Neural progenitor cell (in vitro differentiated cells): ENCODE measurements at regions not wholly inside any gene's neighbourhood (a gene's known extent, or its start where the extent isn't known, plus 50 kb on each side); places are given as distances from the start of the nearest gene placed in this dataset.

ENCODE experiments used
- DNase-seq: peaks from one replicate; pipeline ENCODE4 v3.0.0-alpha.2; 2016; ENCODE audit warnings: low spot score
- H2AFZ ChIP-seq: fragments of 200-600 bp; sonication (generic); replicated peaks from 2 replicates; pipeline ENCODE4 v1.6.1; 2016; ENCODE audit warnings: antibody characterized with exemption
- H3F3A ChIP-seq: fragments of 200-600 bp; sonication (generic); 2 replicates; pipeline ENCODE4 v1.6.1; 2016; ENCODE audit warnings: antibody characterized with exemption, low read depth
- H3K27ac ChIP-seq: fragments of 200-600 bp; sonication (generic); 2 replicates; pipeline ENCODE4 v1.5.1; 2016; ENCODE audit warnings: mild to moderate bottlenecking
- H3K27me3 ChIP-seq: fragments of 200-600 bp; sonication (generic); 2 replicates; pipeline ENCODE4 v1.6.1; 2016; ENCODE audit warnings: mild to moderate bottlenecking, moderate library complexity
- H3K36me3 ChIP-seq: fragments of 200-600 bp; sonication (generic); 2 replicates; pipeline ENCODE4 v1.5.1; 2016
- H3K4me1 ChIP-seq: fragments of 200-600 bp; sonication (generic); 2 replicates; pipeline ENCODE4 v1.6.1; 2016; ENCODE audit warnings: mixed run types
- H3K4me2 ChIP-seq: fragments of 200-600 bp; sonication (generic); 2 replicates; pipeline ENCODE4 v1.6.1; 2016
- H3K4me3 ChIP-seq: fragments of 200-600 bp; sonication (generic); 2 replicates; pipeline ENCODE4 v1.5.1; 2016
- H3K79me2 ChIP-seq: fragments of 200-600 bp; sonication (generic); 2 replicates; pipeline ENCODE4 v1.6.1; 2016; ENCODE audit warnings: low read depth
- H3K9ac ChIP-seq: fragments of 200-600 bp; sonication (generic); 2 replicates; pipeline ENCODE4 v1.6.1; 2016
- H3K9me3 ChIP-seq: fragments of 200-600 bp; sonication (generic); 2 replicates; pipeline ENCODE4 v1.5.1; 2016; ENCODE audit warnings: low read depth
- H4K20me1 ChIP-seq: fragments of 200-600 bp; sonication (generic); 2 replicates; pipeline ENCODE4 v1.6.1; 2016; ENCODE audit warnings: low read depth
- H3K27ac Mint-ChIP-seq: 3 replicates; pipeline ENCODE4 v1.8.0; 2021; ENCODE audit warnings: mixed read lengths
- H3K27me3 Mint-ChIP-seq: 2 replicates; pipeline ENCODE4 v1.8.0; 2022; ENCODE audit warnings: low read depth, mild to moderate bottlenecking, inconsistent platforms, moderate library complexity, mixed read lengths; ENCODE audit not compliant: insufficient read depth
- H3K36me3 Mint-ChIP-seq: 3 replicates; pipeline ENCODE4 v1.8.0; 2021; ENCODE audit warnings: mixed read lengths
- H3K4me1 Mint-ChIP-seq: 3 replicates; pipeline ENCODE4 v1.8.0; 2021; ENCODE audit warnings: mixed read lengths
- H3K4me3 Mint-ChIP-seq: 3 replicates; pipeline ENCODE4 v1.8.0; 2021; ENCODE audit warnings: mild to moderate bottlenecking, moderate library complexity, mixed read lengths
- H3K9me3 Mint-ChIP-seq: 3 replicates; pipeline ENCODE4 v1.8.0; 2020; ENCODE audit warnings: mixed read lengths
- EZH2 ChIP-seq: fragments of 200-600 bp; sonication (generic); IDR thresholded peaks from 2 replicates; pipeline ENCODE4 v1.6.1; 2017; ENCODE audit warnings: antibody characterized with exemption, mild to moderate bottlenecking, moderate library complexity
- EZH2phosphoT487 ChIP-seq: fragments of 200-600 bp; sonication (generic); IDR thresholded peaks from 2 replicates; pipeline ENCODE4 v1.6.1; 2017; ENCODE audit warnings: antibody characterized with exemption
- TF ChIP-seq, protein P1 (sequence below): fragments of 200-600 bp; sonication (generic); IDR thresholded peaks from 2 replicates; pipeline ENCODE4 v1.5.1; 2017; ENCODE audit warnings: antibody characterized with exemption, mild to moderate bottlenecking

DNA sequence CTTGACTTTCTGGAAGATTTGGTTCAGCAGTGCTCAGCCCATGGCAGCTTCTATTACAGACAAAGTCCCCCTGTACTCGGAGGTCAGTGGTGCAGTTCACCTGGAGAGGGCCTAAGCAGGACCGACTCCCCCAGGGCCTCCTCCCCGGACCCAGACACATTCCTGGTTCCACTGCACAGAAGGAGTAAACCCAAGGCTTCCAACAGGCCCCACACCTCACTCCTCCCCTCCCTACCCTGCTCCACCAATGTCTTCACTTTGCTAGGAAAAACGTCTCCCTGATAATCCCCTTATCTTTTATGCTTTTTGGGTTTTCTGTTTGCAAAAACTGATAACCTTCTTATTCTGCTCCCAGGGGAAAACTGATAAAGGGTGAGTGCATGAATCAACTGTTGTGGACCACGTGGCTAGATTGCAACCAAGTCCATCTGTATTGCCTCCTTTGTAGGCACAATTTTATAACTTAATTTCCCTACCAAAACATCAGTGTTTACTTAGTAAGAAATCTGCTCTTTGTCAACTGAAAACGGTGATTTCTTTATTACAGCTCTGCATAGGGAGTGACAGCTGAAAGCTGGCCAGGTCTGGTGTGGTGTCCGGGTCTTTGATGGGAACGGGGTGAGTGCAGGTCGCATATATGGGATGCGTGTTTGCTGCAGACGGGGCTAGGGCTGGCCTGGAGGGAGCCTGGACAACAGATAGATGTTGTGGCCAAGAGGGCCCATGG is 202.5 kb downstream of the GLI2 start:
- Mint-ChIP-seq H3K9me3 (no peaks in the 10 kb centered on the region), H3K4me1 (peaks cover 80% of the 10 kb centered on the region)

GRCh38 chr2:120939595-120940318 is 204.1 kb downstream of the GLI2 start:
- no peak overlapping the region for H3K27ac Mint-ChIP-seq
- H3K79me2 ChIP-seq: peaks cover 10% of the 10 kb centered on the region
- H3K9me3 Mint-ChIP-seq: no peaks in the 10 kb centered on the region
- peaks cover 89% of the 10 kb centered on the region for H4K20me1 ChIP-seq
- H3K27ac ChIP-seq: no peak overlapping the region
- no peaks in the 10 kb centered on the region for H3K9me3 ChIP-seq
- peaks cover 70% of the 10 kb centered on the region for H3K4me1 Mint-ChIP-seq
- TF ChIP-seq EZH2 (no peak), EZH2phosphoT487 (no peak)
- TF ChIP-seq, protein P1, sequence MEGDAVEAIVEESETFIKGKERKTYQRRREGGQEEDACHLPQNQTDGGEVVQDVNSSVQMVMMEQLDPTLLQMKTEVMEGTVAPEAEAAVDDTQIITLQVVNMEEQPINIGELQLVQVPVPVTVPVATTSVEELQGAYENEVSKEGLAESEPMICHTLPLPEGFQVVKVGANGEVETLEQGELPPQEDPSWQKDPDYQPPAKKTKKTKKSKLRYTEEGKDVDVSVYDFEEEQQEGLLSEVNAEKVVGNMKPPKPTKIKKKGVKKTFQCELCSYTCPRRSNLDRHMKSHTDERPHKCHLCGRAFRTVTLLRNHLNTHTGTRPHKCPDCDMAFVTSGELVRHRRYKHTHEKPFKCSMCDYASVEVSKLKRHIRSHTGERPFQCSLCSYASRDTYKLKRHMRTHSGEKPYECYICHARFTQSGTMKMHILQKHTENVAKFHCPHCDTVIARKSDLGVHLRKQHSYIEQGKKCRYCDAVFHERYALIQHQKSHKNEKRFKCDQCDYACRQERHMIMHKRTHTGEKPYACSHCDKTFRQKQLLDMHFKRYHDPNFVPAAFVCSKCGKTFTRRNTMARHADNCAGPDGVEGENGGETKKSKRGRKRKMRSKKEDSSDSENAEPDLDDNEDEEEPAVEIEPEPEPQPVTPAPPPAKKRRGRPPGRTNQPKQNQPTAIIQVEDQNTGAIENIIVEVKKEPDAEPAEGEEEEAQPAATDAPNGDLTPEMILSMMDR: no peak
- peaks cover 18% of the 10 kb centered on the region for H3K36me3 Mint-ChIP-seq
- no peaks in the 10 kb centered on the region for H3K27me3 Mint-ChIP-seq
- no peak overlapping the region for H3K4me3 Mint-ChIP-seq
- no peak for DNase-seq
- H3F3A ChIP-seq: no peaks in the 10 kb centered on the region
- H2AFZ ChIP-seq: no peak overlapping the region
- H3K4me3 ChIP-seq: no peak overlapping the region
- H3K36me3 ChIP-seq: no peaks in the 10 kb centered on the region
- peaks cover 4% of the 10 kb centered on the region for H3K4me1 ChIP-seq
- H3K27me3 ChIP-seq: no peaks in the 10 kb centered on the region
- H3K4me2 ChIP-seq: no peak overlapping the region
- H3K9ac ChIP-seq: no peak overlapping the region

More for the DNA sequence above, 202.5 kb downstream of the GLI2 start:
- Histone ChIP-seq H3K36me3 (no peaks in the 10 kb centered on the region), H3K27me3 (no peaks in the 10 kb centered on the region), H3K4me2 (no peak overlapping the region), H4K20me1 (peaks cover 91% of the 10 kb centered on the region), H3K79me2 (peaks cover 14% of the 10 kb centered on the region), H2AFZ (no peak overlapping the region), H3K4me3 (no peak overlapping the region), H3K9me3 (no peaks in the 10 kb centered on the region), H3F3A (no peaks in the 10 kb centered on the region), H3K27ac (no peak overlapping the region), H3K4me1 (peaks cover 10% of the 10 kb centered on the region), H3K9ac (no peak overlapping the region)
- DNase-seq: no peak
- no peak overlapping the region for H3K27ac Mint-ChIP-seq
- peaks cover 2% of the 10 kb centered on the region for H3K27me3 Mint-ChIP-seq
- no peak for TF ChIP-seq EZH2
- TF ChIP-seq, protein P1: no peak
- TF ChIP-seq EZH2phosphoT487: no peak
- H3K36me3 Mint-ChIP-seq: peaks cover 16% of the 10 kb centered on the region
- H3K4me3 Mint-ChIP-seq: no peak overlapping the region

GRCh38 chr2:120940319-120940696 is 204.6 kb downstream of the GLI2 start:
- no peak overlapping the region for H3K4me3 ChIP-seq
- H3K4me1 ChIP-seq: peaks cover 4% of the 10 kb centered on the region
- Mint-ChIP-seq H3K4me1 (peaks cover 68% of the 10 kb centered on the region), H3K36me3 (peaks cover 18% of the 10 kb centered on the region), H3K4me3 (no peak overlapping the region), H3K27me3 (no peaks in the 10 kb centered on the region), H3K9me3 (no peaks in the 10 kb centered on the region), H3K27ac (no peak overlapping the region)
- no peak overlapping the region for H2AFZ ChIP-seq
- no peaks in the 10 kb centered on the region for H3F3A ChIP-seq
- H3K79me2 ChIP-seq: peaks cover 10% of the 10 kb centered on the region
- H3K9me3 ChIP-seq: no peaks in the 10 kb centered on the region
- TF ChIP-seq, protein P1: no peak
- no peak for TF ChIP-seq EZH2
- no peak overlapping the region for H3K4me2 ChIP-seq
- no peak overlapping the region for H3K9ac ChIP-seq
- DNase-seq: no peak
- H3K36me3 ChIP-seq: no peaks in the 10 kb centered on the region
- peaks cover 89% of the 10 kb centered on the region for H4K20me1 ChIP-seq
- H3K27me3 ChIP-seq: no peaks in the 10 kb centered on the region
- H3K27ac ChIP-seq: no peak overlapping the region
